C4-2B (cell line): ENCODE measurements at regions not wholly inside any gene's neighbourhood (a gene's known extent, or its start where the extent isn't known, plus 50 kb on each side); places are given as distances from the start of the nearest gene placed in this dataset.

ENCODE experiments used
- ZFX ChIP-seq: fragments of 450-650 bp; IDR thresholded peaks from 2 replicates; pipeline ENCODE4 v1.6.1; 2017
- TF ChIP-seq, protein P1 (sequence below): fragments of 450-650 bp; conservative IDR thresholded peaks from 2 replicates; pipeline ENCODE4 v1.5.1; 2017; ENCODE audit warnings: mild to moderate bottlenecking

DNA sequence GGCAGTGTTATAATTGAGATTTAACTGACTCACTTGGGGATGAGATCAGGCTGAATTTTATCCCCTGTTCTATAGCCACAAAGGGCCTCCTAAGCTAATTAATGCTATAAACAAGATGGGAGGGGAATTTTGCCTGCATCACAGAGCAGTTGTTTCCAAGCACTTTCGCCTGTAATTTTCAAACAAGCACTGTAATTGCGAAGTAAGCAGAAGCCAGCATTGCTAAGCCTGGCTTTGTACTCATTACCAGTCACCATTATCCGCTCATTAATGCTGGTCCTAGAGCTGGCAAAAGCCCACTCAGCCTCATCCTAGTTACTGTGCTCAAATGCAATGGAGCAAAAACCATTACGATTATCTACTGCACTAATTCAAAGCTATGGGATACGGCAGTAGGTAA is 356.6 kb upstream of the UBE2E2 start:
- TF ChIP-seq ZFX: no peak
- TF ChIP-seq, protein P1, sequence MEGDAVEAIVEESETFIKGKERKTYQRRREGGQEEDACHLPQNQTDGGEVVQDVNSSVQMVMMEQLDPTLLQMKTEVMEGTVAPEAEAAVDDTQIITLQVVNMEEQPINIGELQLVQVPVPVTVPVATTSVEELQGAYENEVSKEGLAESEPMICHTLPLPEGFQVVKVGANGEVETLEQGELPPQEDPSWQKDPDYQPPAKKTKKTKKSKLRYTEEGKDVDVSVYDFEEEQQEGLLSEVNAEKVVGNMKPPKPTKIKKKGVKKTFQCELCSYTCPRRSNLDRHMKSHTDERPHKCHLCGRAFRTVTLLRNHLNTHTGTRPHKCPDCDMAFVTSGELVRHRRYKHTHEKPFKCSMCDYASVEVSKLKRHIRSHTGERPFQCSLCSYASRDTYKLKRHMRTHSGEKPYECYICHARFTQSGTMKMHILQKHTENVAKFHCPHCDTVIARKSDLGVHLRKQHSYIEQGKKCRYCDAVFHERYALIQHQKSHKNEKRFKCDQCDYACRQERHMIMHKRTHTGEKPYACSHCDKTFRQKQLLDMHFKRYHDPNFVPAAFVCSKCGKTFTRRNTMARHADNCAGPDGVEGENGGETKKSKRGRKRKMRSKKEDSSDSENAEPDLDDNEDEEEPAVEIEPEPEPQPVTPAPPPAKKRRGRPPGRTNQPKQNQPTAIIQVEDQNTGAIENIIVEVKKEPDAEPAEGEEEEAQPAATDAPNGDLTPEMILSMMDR: no peak
